Effector memory CD4-positive, alpha-beta T cell (primary cell): ENCODE measurements at regions not wholly inside any gene's neighbourhood (a gene's known extent, or its start where the extent isn't known, plus 50 kb on each side); places are given as distances from the start of the nearest gene placed in this dataset.
"Not testable (repeated sequence)": the region's sequence is repeated elsewhere in the genome, so short reads cannot be mapped to it uniquely, and the experiment has no call there.

ENCODE experiments used
- DNase-seq, 3 donors: peaks; one replicate each; pipeline ENCODE4 v3.0.0-alpha.2; 2020
- H3K27ac ChIP-seq: 2 replicates; pipeline ENCODE4 v1.7.0; 2013; ENCODE audit warnings: mild to moderate bottlenecking, low read length, moderate library complexity; ENCODE audit not compliant: insufficient read depth, poor library complexity, severe bottlenecking
- H3K27me3 ChIP-seq: replicated peaks from 2 replicates; pipeline ENCODE4 v1.7.0; 2013; ENCODE audit warnings: mild to moderate bottlenecking, low read length; ENCODE audit not compliant: insufficient read depth, control insufficient read depth, poor library complexity, severe bottlenecking
- H3K36me3 ChIP-seq: 2 replicates; pipeline ENCODE4 v1.7.0; 2013; ENCODE audit warnings: mild to moderate bottlenecking, low read length, moderate library complexity; ENCODE audit not compliant: control insufficient read depth, insufficient read depth
- H3K4me1 ChIP-seq: 2 replicates; pipeline ENCODE4 v1.7.0; 2013; ENCODE audit warnings: low read length, mild to moderate bottlenecking; ENCODE audit not compliant: control insufficient read depth, insufficient read depth, poor library complexity, severe bottlenecking
- H3K4me3 ChIP-seq: 2 replicates; pipeline ENCODE4 v1.7.0; 2013; ENCODE audit warnings: low read length, low read depth, mild to moderate bottlenecking; ENCODE audit not compliant: insufficient read depth, poor library complexity, severe bottlenecking
- H3K9me3 ChIP-seq: 2 replicates; pipeline ENCODE4 v1.7.0; 2013; ENCODE audit warnings: mild to moderate bottlenecking, low read length, moderate library complexity; ENCODE audit not compliant: control insufficient read depth

- H3K27me3 ChIP-seq, result no peaks in the 10 kb centered on the region
- DNase-seq, result no peak
- H3K9me3 ChIP-seq, result no peaks in the 10 kb centered on the region
- no peak overlapping the region for H3K27ac ChIP-seq
- no peaks in the 10 kb centered on the region for H3K4me1 ChIP-seq
- no peaks in the 10 kb centered on the region for H3K36me3 ChIP-seq
- no peak overlapping the region for H3K4me3 ChIP-seq
Measured at GRCh38 chr22:23395530-23396361, 184.3 kb downstream of the IGLL1 start.

DNA sequence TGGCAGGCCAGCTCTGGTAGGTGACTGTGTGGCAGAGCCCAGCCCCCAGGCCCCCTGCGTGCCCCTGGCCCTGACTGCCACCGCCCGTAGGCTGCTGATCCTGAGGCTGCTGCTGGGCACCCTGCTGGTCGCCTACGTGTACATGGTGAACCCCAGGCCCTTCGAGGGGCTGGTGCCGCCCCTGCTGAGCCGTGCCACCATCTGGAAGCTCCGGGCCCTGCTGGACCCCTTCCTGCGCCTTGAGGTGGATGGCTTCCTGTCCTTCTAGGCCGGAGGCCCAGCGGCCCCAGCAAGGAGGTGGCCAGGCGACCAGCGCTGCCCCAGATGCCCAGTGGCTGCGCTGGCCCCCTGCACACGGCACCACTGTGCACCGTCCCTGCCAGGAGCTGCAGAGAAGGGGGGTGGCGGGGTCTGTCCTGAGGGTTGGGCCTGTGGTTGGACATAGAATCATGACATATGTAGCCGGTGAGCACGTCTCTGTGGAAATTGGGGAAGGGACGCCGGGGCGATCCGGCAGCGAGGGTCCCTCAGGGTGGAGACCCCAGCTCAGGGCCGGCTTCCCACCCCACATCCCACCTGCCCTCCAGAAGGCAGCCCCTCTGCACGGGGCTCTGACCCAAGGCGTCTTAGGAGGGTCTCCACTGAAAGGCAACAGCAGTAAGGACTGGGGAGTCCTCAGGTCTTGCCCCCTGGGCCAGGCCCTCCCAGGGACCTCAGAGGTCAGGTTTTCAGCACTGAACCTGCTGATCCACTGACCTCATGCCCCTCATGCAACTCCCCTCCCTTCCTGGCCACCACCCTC is 185.4 kb downstream of the IGLL1 start:
- Histone ChIP-seq H3K4me1 (no peaks in the 10 kb centered on the region), H3K27ac (no peak overlapping the region), H3K27me3 (no peaks in the 10 kb centered on the region), H3K9me3 (no peaks in the 10 kb centered on the region), H3K36me3 (no peaks in the 10 kb centered on the region), H3K4me3 (no peak overlapping the region)
- DNase-seq, result no peak

DNA sequence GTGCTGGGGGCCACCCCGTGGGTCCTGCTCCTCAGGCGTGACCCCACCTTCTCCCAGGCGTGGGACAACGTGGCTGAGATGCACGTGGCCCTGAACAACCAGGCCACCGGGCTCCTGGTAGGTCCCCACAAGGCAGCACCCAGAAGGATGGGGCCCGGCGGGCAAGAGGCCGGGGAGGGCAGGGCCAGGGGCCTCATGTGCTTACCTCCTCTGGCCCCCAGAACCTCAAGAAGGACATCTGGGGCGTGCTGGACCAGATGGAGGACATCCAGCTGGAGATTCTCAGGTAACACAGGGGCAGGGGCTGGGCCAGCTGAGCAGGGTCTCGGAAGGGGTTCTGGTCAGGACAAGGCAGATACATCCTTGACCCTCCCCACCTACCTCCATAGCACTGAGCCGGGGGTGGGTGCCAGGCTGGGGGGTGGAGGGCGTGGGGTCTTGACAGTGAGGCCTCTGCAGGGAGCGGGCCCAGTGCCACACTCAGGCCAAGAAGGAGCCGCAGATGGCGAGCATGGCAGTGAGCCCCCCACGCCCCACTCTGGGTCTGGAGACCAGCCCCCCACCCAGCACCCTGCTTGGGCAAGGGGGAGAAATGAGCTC is 186.3 kb downstream of the IGLL1 start:
- Histone ChIP-seq H3K27me3 (no peaks in the 10 kb centered on the region), H3K27ac (no peak overlapping the region), H3K9me3 (no peaks in the 10 kb centered on the region), H3K36me3 (no peaks in the 10 kb centered on the region), H3K4me3 (no peak overlapping the region), H3K4me1 (no peaks in the 10 kb centered on the region)
- DNase-seq, result no peak

DNA sequence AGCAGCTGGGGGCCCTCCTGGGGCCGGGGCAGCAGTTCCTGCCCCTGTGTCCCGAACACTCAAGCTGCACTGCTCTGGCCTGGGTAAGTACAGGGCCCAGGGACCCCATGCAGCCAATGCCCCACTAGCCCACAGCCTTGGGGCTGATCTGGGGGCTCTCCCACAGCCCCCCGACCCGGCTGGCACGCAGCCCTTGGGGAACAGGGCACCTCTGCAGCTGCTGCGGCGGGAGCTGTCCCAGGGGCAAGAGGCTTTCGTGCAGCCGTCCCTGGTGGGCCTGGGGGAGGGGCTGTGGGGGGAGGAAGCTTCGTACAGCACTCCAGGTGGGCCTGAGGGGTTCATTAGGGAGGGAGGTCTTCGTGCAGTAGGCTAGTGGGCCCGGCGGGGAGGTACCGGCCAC is 186.9 kb downstream of the IGLL1 start:
- not testable (repeated sequence) for H3K27ac ChIP-seq, H3K27me3 ChIP-seq, H3K9me3 ChIP-seq, DNase-seq, H3K4me1 ChIP-seq, H3K4me3 ChIP-seq, H3K36me3 ChIP-seq

- no peaks in the 10 kb centered on the region for H3K9me3 ChIP-seq
- no peak for DNase-seq
- no peaks in the 10 kb centered on the region for H3K4me1 ChIP-seq
Measured at GRCh38 chr22:23392420-23393121, 187.5 kb downstream of the IGLL1 start.

GRCh38 chr22:23391022-23391421 is 189.1 kb downstream of the IGLL1 start:
- no peak overlapping the region for H3K4me3 ChIP-seq
- no peak for DNase-seq

More at GRCh38 chr22:23392420-23393121, 187.5 kb downstream of the IGLL1 start:
- no peak overlapping the region for H3K27ac ChIP-seq
- H3K27me3 ChIP-seq, result no peaks in the 10 kb centered on the region
- no peak overlapping the region for H3K4me3 ChIP-seq
- no peaks in the 10 kb centered on the region for H3K36me3 ChIP-seq

DNA sequence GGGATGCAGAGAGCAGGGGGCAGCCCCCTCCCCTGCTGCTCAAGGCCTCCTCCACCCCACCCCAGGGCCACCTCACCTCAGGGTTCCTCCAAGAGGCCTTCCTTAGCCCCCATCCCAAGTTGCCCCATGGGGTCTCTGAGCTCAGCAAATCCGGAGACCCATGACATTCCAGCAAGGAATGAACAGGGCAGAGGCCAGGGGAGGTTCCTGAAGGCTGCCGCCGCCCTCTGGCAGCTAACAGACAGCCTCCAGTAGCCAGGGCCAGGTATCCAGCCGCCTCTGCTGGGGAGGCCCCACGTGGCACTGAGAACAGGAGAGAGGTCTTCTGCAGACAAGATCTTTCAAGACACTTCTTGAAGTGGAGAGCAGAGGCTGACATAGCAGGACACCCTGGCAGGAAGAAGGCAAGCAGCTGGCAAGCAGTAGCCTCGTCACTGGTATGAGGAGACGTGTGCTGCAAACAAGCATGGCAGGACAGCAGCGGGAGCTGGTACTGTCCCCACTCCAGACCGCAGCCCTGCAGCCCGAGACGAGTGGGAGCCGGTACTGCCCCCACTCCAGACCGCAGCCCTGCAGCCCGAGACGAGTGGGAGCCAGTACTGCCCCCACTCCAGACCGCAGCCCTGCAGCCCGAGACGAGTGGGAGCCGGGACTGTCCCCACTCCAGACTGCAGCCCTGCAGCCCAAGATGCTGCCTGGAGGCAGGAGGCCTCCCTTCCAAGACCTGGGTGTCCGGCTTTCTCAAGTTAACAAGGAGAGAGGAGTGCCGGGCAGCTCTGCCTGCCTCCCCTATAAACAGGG is 190.6 kb downstream of the IGLL1 start:
- no peak for DNase-seq
- Histone ChIP-seq H3K36me3 (no peaks in the 10 kb centered on the region), H3K4me1 (no peaks in the 10 kb centered on the region), H3K9me3 (no peaks in the 10 kb centered on the region), H3K27ac (no peak overlapping the region), H3K4me3 (no peak overlapping the region), H3K27me3 (peaks cover 4% of the 10 kb centered on the region)

More at GRCh38 chr22:23391022-23391421, 189.1 kb downstream of the IGLL1 start:
- H3K36me3 ChIP-seq, result no peaks in the 10 kb centered on the region
- H3K27me3 ChIP-seq, result peaks cover 3% of the 10 kb centered on the region
- no peaks in the 10 kb centered on the region for H3K4me1 ChIP-seq
- H3K27ac ChIP-seq, result no peak overlapping the region
- H3K9me3 ChIP-seq, result no peaks in the 10 kb centered on the region

- Histone ChIP-seq H3K4me3 (no peak overlapping the region), H3K4me1 (no peaks in the 10 kb centered on the region), H3K27ac (no peak overlapping the region), H3K27me3 (peaks cover 4% of the 10 kb centered on the region), H3K36me3 (no peaks in the 10 kb centered on the region), H3K9me3 (no peaks in the 10 kb centered on the region)
- no peak for DNase-seq
Measured at GRCh38 chr22:23388517-23388890, 191.6 kb downstream of the IGLL1 start.

GRCh38 chr22:23387827-23388516 is 192.1 kb downstream of the IGLL1 start:
- peaks cover 4% of the 10 kb centered on the region for H3K27me3 ChIP-seq
- H3K4me1 ChIP-seq, result no peaks in the 10 kb centered on the region
- no peak overlapping the region for H3K4me3 ChIP-seq
- H3K36me3 ChIP-seq, result no peaks in the 10 kb centered on the region
- H3K27ac ChIP-seq, result no peak overlapping the region
- DNase-seq, result no peak
- H3K9me3 ChIP-seq, result no peaks in the 10 kb centered on the region
